A549 (cell line): ENCODE measurements at regions not wholly inside any gene's neighbourhood (a gene's known extent, or its start where the extent isn't known, plus 50 kb on each side); places are given as distances from the start of the nearest gene placed in this dataset.

Source experiments
- CTCF ChIP-seq: fragments of >200 bp; sonication (Bioruptor Twin); formaldehyde crosslinking; IDR thresholded peaks from 3 replicates; pipeline ENCODE4 v1.5.1; 2016
- EP300 ChIP-seq, 2 experiments: fragments of >200 bp; sonication (Bioruptor Twin); formaldehyde crosslinking; IDR thresholded peaks; 2 replicates in 1 of 2; 3 replicates in 1 of 2; pipeline ENCODE4 v1.6.1; 2016 to 2017
- SMC3 ChIP-seq: fragments of >200 bp; sonication (Bioruptor Twin); formaldehyde crosslinking; IDR thresholded peaks from 3 replicates; pipeline ENCODE4 v1.6.1; 2018; ENCODE audit warnings: inconsistent platforms
- SREBF2 ChIP-seq: fragments of 450-650 bp; IDR thresholded peaks from 2 replicates; pipeline ENCODE4 v1.6.1; 2014; ENCODE audit warnings: mild to moderate bottlenecking, moderate library complexity

GRCh38 chr4:58767598-58767997 lies 1657.4 kb upstream of the IGFBP7 start:
- no peak for TF ChIP-seq EP300 (IDR thresholded peaks at IDR 0.05)
- TF ChIP-seq CTCF: no peak
- TF ChIP-seq SMC3: no peak
- TF ChIP-seq SREBF2: no peak
